ENCODE measurements at regions not wholly inside any gene's neighbourhood (a gene's known extent, or its start where the extent isn't known, plus 50 kb on each side); places are given as distances from the start of the nearest gene placed in this dataset.

DNA sequence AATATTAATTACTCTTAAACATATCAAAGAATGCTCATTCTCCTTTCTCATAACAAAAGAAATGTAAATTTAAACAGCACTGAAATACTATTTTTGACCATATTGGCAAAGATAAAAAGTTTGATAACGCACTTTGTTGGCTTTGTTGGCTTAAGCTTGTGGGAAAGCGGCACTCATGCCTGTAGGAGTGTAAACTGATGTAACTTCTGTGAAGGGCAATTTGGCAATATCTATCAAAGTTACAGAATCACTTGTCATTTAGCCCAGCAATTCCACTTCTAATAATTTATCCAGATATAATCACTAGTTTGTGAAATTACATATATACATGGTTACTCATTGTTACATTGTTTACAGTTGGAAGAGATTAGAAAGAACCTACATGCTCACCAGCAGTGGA is 96.3 kb upstream of the FOXN2 start:
- no peak overlapping the region for H3K4me3 ChIP-seq
- H3K27me3 ChIP-seq, result no peaks in the 10 kb centered on the region
- DNase-seq (ENCODE audit: low read depth in 1 of 2, low spot score in 1 of 2), result no peak
- H3K4me1 ChIP-seq (ENCODE audit: low read depth), result no peaks in the 10 kb centered on the region
- no peak overlapping the region for H3K27ac ChIP-seq
- no peaks in the 10 kb centered on the region for H3K9me3 ChIP-seq (ENCODE audit: low read depth)
- H3K36me3 ChIP-seq, result no peaks in the 10 kb centered on the region
- TF ChIP-seq, protein P1, sequence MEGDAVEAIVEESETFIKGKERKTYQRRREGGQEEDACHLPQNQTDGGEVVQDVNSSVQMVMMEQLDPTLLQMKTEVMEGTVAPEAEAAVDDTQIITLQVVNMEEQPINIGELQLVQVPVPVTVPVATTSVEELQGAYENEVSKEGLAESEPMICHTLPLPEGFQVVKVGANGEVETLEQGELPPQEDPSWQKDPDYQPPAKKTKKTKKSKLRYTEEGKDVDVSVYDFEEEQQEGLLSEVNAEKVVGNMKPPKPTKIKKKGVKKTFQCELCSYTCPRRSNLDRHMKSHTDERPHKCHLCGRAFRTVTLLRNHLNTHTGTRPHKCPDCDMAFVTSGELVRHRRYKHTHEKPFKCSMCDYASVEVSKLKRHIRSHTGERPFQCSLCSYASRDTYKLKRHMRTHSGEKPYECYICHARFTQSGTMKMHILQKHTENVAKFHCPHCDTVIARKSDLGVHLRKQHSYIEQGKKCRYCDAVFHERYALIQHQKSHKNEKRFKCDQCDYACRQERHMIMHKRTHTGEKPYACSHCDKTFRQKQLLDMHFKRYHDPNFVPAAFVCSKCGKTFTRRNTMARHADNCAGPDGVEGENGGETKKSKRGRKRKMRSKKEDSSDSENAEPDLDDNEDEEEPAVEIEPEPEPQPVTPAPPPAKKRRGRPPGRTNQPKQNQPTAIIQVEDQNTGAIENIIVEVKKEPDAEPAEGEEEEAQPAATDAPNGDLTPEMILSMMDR (IDR thresholded peaks at IDR 0.05; ENCODE audit: low read depth, low read length), result no peak

DNA sequence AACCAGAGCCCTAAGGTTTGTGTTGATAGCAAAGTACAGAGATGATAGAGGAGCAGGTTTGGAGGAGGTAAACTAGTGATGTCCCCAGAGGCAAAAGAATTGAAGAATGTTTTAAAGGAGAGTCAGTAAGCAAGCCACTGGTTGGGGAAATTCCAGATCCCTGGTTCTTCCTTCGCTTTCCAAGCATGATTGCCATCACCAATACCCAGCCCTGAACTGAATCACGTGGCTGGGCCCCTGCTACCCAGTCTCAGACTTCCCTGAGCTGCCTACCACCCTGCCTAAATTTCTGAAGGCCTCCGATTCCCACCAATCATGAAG is 95.3 kb upstream of the FOXN2 start:
- no peaks in the 10 kb centered on the region for H3K9me3 ChIP-seq (ENCODE audit: low read depth)
- TF ChIP-seq, protein P1 (IDR thresholded peaks at IDR 0.05; ENCODE audit: low read depth, low read length), result no peak
- no peaks in the 10 kb centered on the region for H3K36me3 ChIP-seq
- H3K4me3 ChIP-seq, result no peak overlapping the region
- DNase-seq (ENCODE audit: low read depth in 1 of 2, low spot score in 1 of 2), result no peak
- no peaks in the 10 kb centered on the region for H3K4me1 ChIP-seq (ENCODE audit: low read depth)
- H3K27ac ChIP-seq, result no peak overlapping the region
- no peaks in the 10 kb centered on the region for H3K27me3 ChIP-seq

DNA sequence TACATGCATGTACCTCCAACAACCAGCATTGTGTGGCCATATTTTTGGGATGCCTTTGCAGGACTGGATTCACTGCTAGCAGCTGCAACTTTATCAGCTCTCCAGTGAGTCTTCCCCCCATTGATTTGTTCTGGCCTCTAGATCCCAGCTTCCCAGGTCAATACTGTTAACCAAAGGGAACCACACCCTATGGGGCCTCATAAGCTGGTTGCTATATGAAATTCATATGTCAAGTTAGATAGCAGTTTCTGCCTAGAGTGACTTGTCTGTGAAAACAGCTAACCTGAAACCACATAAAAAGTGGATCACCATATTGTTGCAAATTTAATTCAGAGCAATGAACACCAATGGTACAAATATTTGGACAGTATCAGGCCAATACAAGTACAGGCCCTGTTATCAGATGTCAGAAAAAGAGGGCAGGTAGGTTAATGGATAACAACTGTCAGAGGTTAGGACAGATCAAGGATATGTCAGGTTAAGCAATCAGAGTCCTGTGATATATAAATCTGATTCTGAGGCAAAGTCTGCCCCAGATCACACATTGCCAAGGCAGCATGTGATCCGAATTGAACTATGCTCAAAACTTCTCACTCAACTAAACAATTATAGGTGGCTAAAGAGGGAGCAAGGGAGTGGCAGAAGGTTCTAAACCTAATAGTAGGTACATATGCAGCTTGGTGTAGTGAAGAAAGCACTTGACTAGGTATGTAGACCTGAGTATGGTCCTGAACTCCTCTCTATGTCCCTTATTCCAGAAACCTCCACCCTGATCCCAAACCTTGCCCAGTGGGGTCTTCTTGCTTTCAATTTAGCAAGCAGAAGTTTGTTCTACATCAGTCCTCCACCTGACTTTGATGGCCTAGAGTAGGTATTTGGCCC is 94.7 kb upstream of the FOXN2 start:
- Histone ChIP-seq H3K36me3 (no peaks in the 10 kb centered on the region), H3K9me3 (ENCODE audit: low read depth) (no peaks in the 10 kb centered on the region), H3K4me3 (no peak overlapping the region), H3K4me1 (ENCODE audit: low read depth) (no peaks in the 10 kb centered on the region), H3K27me3 (no peaks in the 10 kb centered on the region), H3K27ac (no peak overlapping the region)
- TF ChIP-seq, protein P1 (IDR thresholded peaks at IDR 0.05; ENCODE audit: low read depth, low read length), result no peak
- DNase-seq (ENCODE audit: low read depth in 1 of 2, low spot score in 1 of 2), result no peak

DNA sequence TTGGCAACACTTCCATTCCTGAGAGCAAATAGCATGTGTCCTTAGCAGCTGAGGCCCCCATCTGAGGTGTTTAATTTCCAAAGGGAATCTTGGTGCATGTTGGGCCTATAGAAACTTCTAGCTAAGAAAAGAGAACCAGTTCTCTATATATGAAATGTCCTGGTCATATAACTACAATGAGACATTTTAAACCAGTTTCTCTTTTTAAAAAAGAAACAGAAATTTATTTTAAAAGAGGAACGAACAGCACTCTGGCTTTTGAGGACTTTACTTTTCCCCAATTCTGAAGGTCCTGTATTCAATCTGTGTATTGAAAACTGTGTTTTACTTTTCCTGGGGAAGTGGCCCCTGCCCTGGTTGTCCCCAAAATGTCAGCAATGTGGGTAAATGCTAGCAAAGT is 94.0 kb upstream of the FOXN2 start:
- H3K27ac ChIP-seq, result no peak overlapping the region
- no peaks in the 10 kb centered on the region for H3K27me3 ChIP-seq
- TF ChIP-seq, protein P1 (IDR thresholded peaks at IDR 0.05; ENCODE audit: low read depth, low read length), result no peak

DNA sequence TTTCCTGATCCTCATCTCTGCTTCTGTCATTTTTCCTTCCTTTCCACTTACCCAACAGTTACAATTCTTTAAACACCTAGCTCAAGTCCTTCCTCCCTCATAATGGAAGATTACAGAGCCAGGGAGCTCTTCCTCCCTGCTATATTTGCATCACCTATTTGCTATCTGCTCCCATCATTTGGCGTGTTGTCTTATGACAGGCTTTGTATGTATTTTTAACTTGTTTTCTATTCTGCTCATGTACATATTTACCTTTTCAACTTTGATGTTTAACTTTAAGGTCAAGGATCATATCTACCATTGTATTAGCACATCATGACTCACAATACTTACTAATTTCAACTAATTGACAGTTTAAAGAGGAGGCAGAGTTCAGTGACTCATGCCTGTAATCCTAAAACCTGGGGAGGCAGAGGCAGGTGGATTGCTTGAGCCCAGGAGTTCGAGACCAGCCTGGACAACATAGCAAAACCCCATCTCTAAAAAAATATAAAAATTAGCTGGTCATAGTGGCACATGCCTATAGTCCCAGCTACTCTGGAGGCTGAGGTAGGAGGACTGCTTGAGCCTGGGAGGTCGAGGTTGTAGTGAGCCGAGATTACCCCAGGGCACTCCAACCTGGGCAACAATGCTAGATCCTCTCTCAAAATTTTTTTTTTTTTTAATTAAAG is 92.5 kb upstream of the FOXN2 start:
- no peaks in the 10 kb centered on the region for H3K36me3 ChIP-seq
- TF ChIP-seq, protein P1 (IDR thresholded peaks at IDR 0.05; ENCODE audit: low read depth, low read length), result no peak
- H3K9me3 ChIP-seq (ENCODE audit: low read depth), result no peaks in the 10 kb centered on the region
- no peaks in the 10 kb centered on the region for H3K27me3 ChIP-seq
- H3K27ac ChIP-seq, result no peak overlapping the region
- no peaks in the 10 kb centered on the region for H3K4me1 ChIP-seq (ENCODE audit: low read depth)
- DNase-seq (ENCODE audit: low read depth in 1 of 2, low spot score in 1 of 2), result no peak
- no peak overlapping the region for H3K4me3 ChIP-seq

More for the DNA sequence above, 94.0 kb upstream of the FOXN2 start:
- Histone ChIP-seq H3K4me1 (ENCODE audit: low read depth) (no peaks in the 10 kb centered on the region), H3K36me3 (no peaks in the 10 kb centered on the region), H3K4me3 (no peak overlapping the region), H3K9me3 (ENCODE audit: low read depth) (no peaks in the 10 kb centered on the region)
- no peak for DNase-seq (ENCODE audit: low read depth in 1 of 2, low spot score in 1 of 2)

Measured in cardiac muscle cell (in vitro differentiated cells and primary cell).